Stomach smooth muscle (tissue), 2 donors: ENCODE measurements at regions not wholly inside any gene's neighbourhood (a gene's known extent, or its start where the extent isn't known, plus 50 kb on each side); places are given as distances from the start of the nearest gene placed in this dataset.

Experiments
- H3K27ac ChIP-seq: one replicate; pipeline ENCODE4 v1.7.0; 2013; ENCODE audit warnings: mild to moderate bottlenecking, low read length, inconsistent platforms
- H3K27me3 ChIP-seq, 2 donors: one replicate each; pipeline ENCODE4 v1.7.0; 2013; ENCODE audit warnings: low read length in 2 of 2; ENCODE audit not compliant: insufficient read depth in 2 of 2, control insufficient read depth in 1 of 2
- H3K36me3 ChIP-seq, 2 donors: one replicate each; pipeline ENCODE4 v1.7.0; 2013; ENCODE audit warnings: low read length in 2 of 2; ENCODE audit not compliant: control insufficient read depth in 2 of 2, insufficient read depth in 2 of 2
- H3K4me1 ChIP-seq: one replicate; pipeline ENCODE4 v1.7.0; 2013; ENCODE audit warnings: low read length; ENCODE audit not compliant: control insufficient read depth, insufficient read depth
- H3K4me3 ChIP-seq, 2 donors: one replicate each; pipeline ENCODE4 v1.7.0; 2013; ENCODE audit warnings: low read length in 2 of 2
- H3K9ac ChIP-seq, 2 donors: one replicate each; pipeline ENCODE4 v1.7.0; 2013; ENCODE audit warnings: low read length in 2 of 2, mild to moderate bottlenecking in 1 of 2
- H3K9me3 ChIP-seq, 2 donors: one replicate each; pipeline ENCODE4 v1.7.0; 2013; ENCODE audit warnings: low read length in 2 of 2; ENCODE audit not compliant: control insufficient read depth in 2 of 2
- donor health status: healthy.
- donor health status: Pancreatic carcinoma.

DNA sequence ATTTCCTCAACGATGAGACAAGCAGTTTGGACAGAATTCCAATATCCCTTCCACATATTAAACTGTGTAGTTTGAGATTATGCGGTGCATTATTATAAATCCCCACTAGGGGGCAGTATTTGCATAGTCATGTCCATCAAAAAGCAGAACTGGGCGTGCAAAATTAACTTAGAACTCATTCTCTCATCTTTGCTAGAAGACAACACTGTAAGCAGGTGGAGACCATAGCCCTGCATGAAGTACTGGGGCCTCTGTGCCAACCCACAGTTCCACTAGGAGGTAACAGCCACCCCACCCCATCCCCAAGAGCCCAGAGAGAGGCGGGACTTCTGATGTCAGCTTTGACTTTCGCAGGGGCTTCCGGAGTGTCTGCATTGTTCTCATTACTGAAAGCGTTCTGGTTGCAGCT, 106.6 kb upstream of the TMC3 start:
- Histone ChIP-seq H3K9me3 (no peaks in the 10 kb centered on the region), H3K4me3 (no peak overlapping the region), H3K36me3 (no peaks in the 10 kb centered on the region), H3K9ac (no peak overlapping the region), H3K27ac (no peak overlapping the region), H3K4me1 (no peaks in the 10 kb centered on the region), H3K27me3 (no peaks in the 10 kb centered on the region)

DNA sequence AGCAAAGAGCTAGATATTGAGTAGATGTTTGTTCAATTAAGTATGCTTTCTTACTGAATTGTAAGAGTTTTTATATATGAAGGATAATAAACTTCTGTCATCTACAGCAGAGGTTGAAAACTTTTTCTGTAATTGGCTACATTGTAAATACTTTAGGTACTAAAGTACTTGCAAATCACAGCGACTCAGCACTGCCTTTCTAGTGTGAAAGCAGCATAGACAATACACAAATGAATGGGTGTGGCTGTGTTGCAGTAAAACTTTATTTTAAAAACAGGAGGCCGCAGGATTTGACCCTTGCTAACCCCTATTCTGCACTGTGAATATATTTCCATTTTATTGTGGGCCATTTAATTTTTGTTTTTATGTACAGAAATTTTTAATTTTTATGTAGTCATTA, 104.3 kb upstream of the TMC3 start:
- Histone ChIP-seq H3K36me3 (no peaks in the 10 kb centered on the region), H3K27me3 (no peaks in the 10 kb centered on the region), H3K27ac (no peak overlapping the region), H3K4me3 (no peak overlapping the region), H3K4me1 (no peaks in the 10 kb centered on the region), H3K9ac (no peak overlapping the region), H3K9me3 (no peaks in the 10 kb centered on the region)

DNA sequence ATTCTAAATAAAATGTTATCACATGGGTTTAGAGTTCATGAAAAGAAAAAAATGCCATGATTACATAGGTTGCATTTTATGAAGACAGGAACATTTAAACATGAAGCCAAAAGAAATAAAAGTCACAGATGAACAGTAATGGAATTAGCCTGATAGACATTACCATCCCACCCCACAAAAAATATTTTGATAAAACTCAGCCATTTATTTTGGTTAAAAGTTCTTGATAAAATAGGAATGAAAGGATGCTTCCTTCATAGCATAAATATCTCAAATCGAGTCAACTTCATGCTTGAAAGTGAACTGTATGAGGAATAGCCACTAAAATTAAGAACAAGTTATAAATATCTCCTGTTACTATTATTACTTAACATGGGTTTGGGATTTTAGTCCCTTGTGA, 101.9 kb upstream of the TMC3 start:
- Histone ChIP-seq H3K27ac (no peak overlapping the region), H3K36me3 (no peaks in the 10 kb centered on the region), H3K9me3 (no peaks in the 10 kb centered on the region), H3K27me3 (no peaks in the 10 kb centered on the region), H3K9ac (no peak overlapping the region), H3K4me1 (no peaks in the 10 kb centered on the region), H3K4me3 (no peak overlapping the region)

DNA sequence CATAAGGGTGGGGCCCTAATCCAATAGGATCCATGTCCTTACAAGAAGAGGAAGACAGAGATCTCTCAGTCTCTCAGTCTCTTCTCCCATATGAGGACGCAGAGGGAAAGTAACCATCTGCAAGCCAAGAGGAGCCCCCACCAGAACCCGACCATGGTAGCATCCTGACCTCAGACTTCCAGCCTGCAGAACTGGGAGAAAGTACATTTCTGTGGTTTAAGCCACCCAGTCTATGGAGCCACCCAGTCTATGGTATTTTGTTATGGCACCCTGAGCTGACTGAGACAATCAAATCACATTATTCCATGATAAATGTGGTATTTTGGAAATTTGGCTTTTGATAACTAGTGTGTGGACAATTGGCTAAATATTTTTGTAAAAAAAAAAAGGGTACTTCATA, 101.5 kb upstream of the TMC3 start:
- no peaks in the 10 kb centered on the region for H3K27me3 ChIP-seq
- H3K9me3 ChIP-seq: no peaks in the 10 kb centered on the region
- H3K4me3 ChIP-seq: no peak overlapping the region
- H3K4me1 ChIP-seq: no peaks in the 10 kb centered on the region
- H3K36me3 ChIP-seq: no peaks in the 10 kb centered on the region
- no peak overlapping the region for H3K9ac ChIP-seq
- no peak overlapping the region for H3K27ac ChIP-seq

DNA sequence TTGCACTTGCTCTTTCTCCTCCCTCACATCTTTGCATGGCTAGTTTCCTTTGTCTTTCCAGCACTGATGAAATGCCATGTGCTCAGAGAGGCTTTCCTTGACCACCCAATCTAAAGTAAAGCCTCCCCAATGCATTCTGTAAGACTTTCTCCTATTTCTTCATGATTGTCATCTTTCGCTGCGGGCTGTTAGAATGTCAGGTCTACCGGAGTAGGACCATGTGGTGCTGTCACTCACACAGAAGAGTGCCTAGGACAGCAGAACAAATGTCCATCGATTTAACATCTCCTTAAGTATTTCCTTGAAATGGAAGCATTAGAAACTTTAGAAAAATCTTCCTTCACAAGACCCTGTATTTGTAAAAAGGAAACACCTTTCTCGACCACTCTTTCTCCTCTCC, 99.9 kb upstream of the TMC3 start:
- Histone ChIP-seq H3K4me3 (no peak overlapping the region), H3K27me3 (no peaks in the 10 kb centered on the region), H3K27ac (no peak overlapping the region), H3K9me3 (no peaks in the 10 kb centered on the region), H3K4me1 (no peaks in the 10 kb centered on the region), H3K9ac (no peak overlapping the region), H3K36me3 (no peaks in the 10 kb centered on the region)

DNA sequence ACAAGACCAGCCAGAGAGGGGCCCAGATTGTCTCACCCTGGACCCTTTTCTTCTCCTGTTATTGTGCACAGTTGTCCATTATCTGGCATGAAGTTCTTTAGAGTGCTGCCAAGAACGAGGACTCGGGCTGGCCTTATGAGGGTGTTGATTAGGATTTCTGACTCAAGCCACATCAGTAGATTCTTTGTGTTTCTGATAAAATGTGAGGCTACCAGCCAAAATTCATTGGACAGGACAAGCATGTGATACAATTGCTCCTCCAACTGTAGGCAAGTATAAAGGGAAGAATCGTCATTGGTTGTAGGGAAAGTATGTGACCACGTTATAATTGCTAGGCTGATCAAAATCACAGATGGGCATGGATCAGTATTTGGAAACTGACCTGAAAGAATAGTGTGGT, 99.2 kb upstream of the TMC3 start:
- Histone ChIP-seq H3K36me3 (no peaks in the 10 kb centered on the region), H3K4me3 (no peak overlapping the region), H3K9me3 (no peaks in the 10 kb centered on the region), H3K27me3 (no peaks in the 10 kb centered on the region), H3K9ac (no peak overlapping the region), H3K4me1 (no peaks in the 10 kb centered on the region), H3K27ac (no peak overlapping the region)

DNA sequence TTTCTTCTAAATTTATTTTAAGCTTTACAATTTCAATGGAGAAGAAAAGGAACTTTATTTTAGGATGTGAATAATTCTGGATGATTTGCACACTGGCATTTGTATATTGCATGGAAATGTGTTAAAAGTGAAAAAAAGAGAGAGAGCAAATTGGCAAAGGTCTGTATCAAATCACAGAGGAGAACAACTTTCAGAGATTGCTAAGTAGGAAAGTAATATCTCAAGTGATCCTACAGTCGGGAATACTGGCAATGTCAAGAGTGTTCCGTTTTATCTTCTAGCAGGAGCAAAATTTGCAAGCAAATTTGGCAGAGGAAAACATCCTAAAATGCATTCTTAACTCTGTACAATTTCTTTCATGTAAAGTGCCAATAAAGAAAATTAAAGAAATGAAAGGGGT, 97.1 kb upstream of the TMC3 start:
- no peaks in the 10 kb centered on the region for H3K9me3 ChIP-seq
- H3K27ac ChIP-seq: no peak overlapping the region
- no peak overlapping the region for H3K9ac ChIP-seq
- no peak overlapping the region for H3K4me3 ChIP-seq
- H3K36me3 ChIP-seq: no peaks in the 10 kb centered on the region
- H3K4me1 ChIP-seq: no peaks in the 10 kb centered on the region
- peaks cover 0 to under 1% of the 10 kb centered on the region in 2 donors for H3K27me3 ChIP-seq

DNA sequence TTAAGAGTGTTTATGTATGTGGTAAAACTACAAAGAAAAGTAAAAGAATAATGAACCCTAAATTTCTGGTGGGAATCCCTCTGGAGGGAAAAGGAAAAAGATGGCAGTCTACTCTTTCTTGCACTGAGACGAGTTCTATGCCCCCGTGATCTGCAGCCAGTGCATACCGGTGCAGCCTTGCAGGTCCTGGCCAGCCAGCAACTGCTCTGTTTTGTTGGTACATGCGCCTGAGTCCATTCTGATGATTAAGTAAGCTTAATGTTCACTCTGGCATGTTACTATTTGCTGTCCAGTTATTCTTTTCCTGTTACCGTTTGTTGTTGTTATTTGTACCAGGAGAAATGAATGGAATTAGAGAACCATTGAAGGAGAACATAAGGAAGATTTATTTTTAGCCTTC, 95.1 kb upstream of the TMC3 start:
- H3K27me3 ChIP-seq: peaks cover 0 to 2% of the 10 kb centered on the region in 2 donors
- no peaks in the 10 kb centered on the region for H3K4me1 ChIP-seq
- peaks cover 0 to 2% of the 10 kb centered on the region in 2 donors for H3K9me3 ChIP-seq
- no peak overlapping the region for H3K27ac ChIP-seq
- H3K36me3 ChIP-seq: no peaks in the 10 kb centered on the region
- H3K4me3 ChIP-seq: no peak overlapping the region
- H3K9ac ChIP-seq: no peak overlapping the region

DNA sequence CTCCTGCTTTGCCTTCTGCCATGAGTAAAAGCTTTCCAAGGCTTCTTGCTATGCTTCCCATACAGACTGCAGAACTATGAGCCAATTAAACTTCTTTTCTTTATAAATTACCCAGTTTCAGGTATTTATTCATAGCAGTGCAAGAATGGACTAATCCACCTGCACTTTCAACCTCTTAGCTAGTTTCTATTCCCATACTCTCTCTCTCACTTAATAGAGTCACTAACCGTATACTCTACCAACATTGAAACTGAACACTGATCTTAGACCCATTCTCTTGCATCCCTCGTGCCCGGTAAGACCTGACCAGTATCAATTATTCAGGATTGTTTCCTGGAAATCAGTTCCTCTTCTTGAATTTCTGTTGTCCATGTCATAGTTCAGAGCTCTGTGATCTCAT, 92.7 kb upstream of the TMC3 start:
- Histone ChIP-seq H3K36me3 (no peaks in the 10 kb centered on the region), H3K9ac (no peak overlapping the region), H3K27me3 (peaks cover 0 to 2% of the 10 kb centered on the region in 2 donors), H3K9me3 (peaks cover 0 to 2% of the 10 kb centered on the region in 2 donors), H3K27ac (no peak overlapping the region), H3K4me1 (no peaks in the 10 kb centered on the region), H3K4me3 (no peak overlapping the region)

DNA sequence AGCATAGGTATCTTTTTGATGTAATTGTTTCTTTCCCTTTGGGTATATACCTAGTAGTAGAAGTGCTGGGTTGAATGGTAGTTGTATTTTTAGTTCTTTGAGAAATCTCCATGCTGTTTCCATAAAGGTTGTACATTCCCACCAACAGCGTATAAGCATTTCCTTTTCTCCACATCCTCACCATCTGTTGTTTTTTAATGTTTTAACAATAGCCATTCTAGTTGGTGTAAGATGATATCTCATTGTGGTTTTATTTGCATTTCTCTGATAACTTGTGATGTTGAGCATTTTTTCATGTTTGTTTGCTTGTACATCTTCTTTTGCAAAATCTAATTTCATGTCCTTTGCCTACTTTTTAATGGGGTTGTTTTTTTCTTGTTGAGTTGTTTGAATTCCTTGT, 80.0 kb upstream of the TMC3 start:
- Histone ChIP-seq H3K4me1 (no peaks in the 10 kb centered on the region), H3K4me3 (no peak overlapping the region), H3K27ac (no peak overlapping the region), H3K9ac (no peak overlapping the region), H3K27me3 (no peaks in the 10 kb centered on the region), H3K36me3 (no peaks in the 10 kb centered on the region), H3K9me3 (no peaks in the 10 kb centered on the region)

DNA sequence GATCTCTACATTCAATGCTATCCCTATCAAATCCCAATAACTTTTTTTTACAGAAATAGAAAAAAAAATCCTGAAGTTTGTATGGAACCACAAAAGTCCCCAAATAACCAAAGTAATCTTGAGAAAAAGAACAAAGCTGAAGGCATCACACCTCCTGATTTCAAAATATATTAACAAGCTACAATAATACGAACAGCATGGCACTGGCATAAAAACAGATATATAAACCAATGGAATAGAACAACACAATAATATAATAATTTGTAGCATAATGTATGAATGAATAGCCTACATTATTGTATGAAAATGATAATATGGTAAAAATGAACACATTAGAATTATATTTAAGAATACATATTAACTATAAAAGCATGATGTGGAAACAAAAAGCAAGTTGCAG, 76.7 kb upstream of the TMC3 start:
- Histone ChIP-seq H3K36me3 (no peaks in the 10 kb centered on the region), H3K4me1 (no peaks in the 10 kb centered on the region), H3K27ac (no peak overlapping the region), H3K9ac (no peak overlapping the region), H3K27me3 (no peaks in the 10 kb centered on the region), H3K4me3 (no peak overlapping the region), H3K9me3 (no peaks in the 10 kb centered on the region)
